RWPE2 (cell line): ENCODE measurements at regions not wholly inside any gene's neighbourhood (a gene's known extent, or its start where the extent isn't known, plus 50 kb on each side); places are given as distances from the start of the nearest gene placed in this dataset.

Source experiments
- ATAC-seq: fragments of 200-7000 bp; cut with Tn5 transposase; 3 replicates; pipeline ENCODE4 v1.9.1; 2021; ENCODE audit warnings: low read depth
- DNase-seq: peaks from one replicate; pipeline ENCODE4 v3.0.0-alpha.2; 2020; ENCODE audit warnings: low spot score
- H3K27ac ChIP-seq: fragments of 450-650 bp; 2 replicates; pipeline ENCODE4 v1.5.1; 2017; ENCODE audit warnings: mild to moderate bottlenecking; ENCODE audit not compliant: poor library complexity, severe bottlenecking
- H3K27me3 ChIP-seq: fragments of 250-450 bp; sonication (Bioruptor Pico); 2 replicates; pipeline ENCODE4 v1.5.1; 2021; ENCODE audit warnings: mild to moderate bottlenecking, moderate library complexity; ENCODE audit not compliant: insufficient read depth, poor library complexity, severe bottlenecking
- H3K36me3 ChIP-seq: fragments of 250-450 bp; sonication (Bioruptor Pico); 2 replicates; pipeline ENCODE4 v1.5.1; 2020; ENCODE audit warnings: low read depth, mild to moderate bottlenecking, moderate library complexity
- H3K4me1 ChIP-seq: fragments of 250-450 bp; sonication (Bioruptor Pico); 2 replicates; pipeline ENCODE4 v1.5.1; 2021; ENCODE audit warnings: mild to moderate bottlenecking, moderate library complexity; ENCODE audit not compliant: insufficient read depth, poor library complexity, severe bottlenecking
- H3K4me3 ChIP-seq: fragments of 250-450 bp; sonication (Bioruptor Pico); 2 replicates; pipeline ENCODE4 v1.5.1; 2021; ENCODE audit warnings: mild to moderate bottlenecking, moderate library complexity; ENCODE audit not compliant: severe bottlenecking
- H3K9me3 ChIP-seq: fragments of 250-450 bp; sonication (Bioruptor Pico); 2 replicates; pipeline ENCODE4 v1.5.1; 2021; ENCODE audit warnings: mild to moderate bottlenecking, moderate library complexity; ENCODE audit not compliant: severe bottlenecking
- CTCF ChIP-seq: fragments of 450-650 bp; IDR thresholded peaks from one replicate; pipeline ENCODE4 v1.5.1; 2017; ENCODE audit warnings: mild to moderate bottlenecking, moderate library complexity; ENCODE audit not compliant: poor library complexity, severe bottlenecking

- DNase-seq (no peak), ATAC-seq (no peak)
- Histone ChIP-seq H3K4me1 (no peaks in the 10 kb centered on the region), H3K4me3 (no peak overlapping the region), H3K27ac (no peak overlapping the region), H3K27me3 (no peaks in the 10 kb centered on the region), H3K36me3 (no peaks in the 10 kb centered on the region), H3K9me3 (no peaks in the 10 kb centered on the region)
- no peak for TF ChIP-seq CTCF
Observed at GRCh38 chr13:99648927-99649326, 147.7 kb downstream of the TM9SF2 start.

GRCh38 chr13:99648066-99648665 is 146.9 kb downstream of the TM9SF2 start:
- Histone ChIP-seq H3K4me1 (no peaks in the 10 kb centered on the region), H3K9me3 (no peaks in the 10 kb centered on the region), H3K36me3 (no peaks in the 10 kb centered on the region), H3K27me3 (no peaks in the 10 kb centered on the region), H3K27ac (no peak overlapping the region), H3K4me3 (no peak overlapping the region)
- TF ChIP-seq CTCF: no peak
- ATAC-seq: no peak
- DNase-seq: no peak

- no peak for ATAC-seq
- Histone ChIP-seq H3K9me3 (no peaks in the 10 kb centered on the region), H3K4me3 (no peak overlapping the region), H3K36me3 (no peaks in the 10 kb centered on the region), H3K27me3 (no peaks in the 10 kb centered on the region), H3K27ac (no peak overlapping the region), H3K4me1 (no peaks in the 10 kb centered on the region)
- no peak for DNase-seq
- TF ChIP-seq CTCF: no peak
Observed at GRCh38 chr13:99647596-99647985, 146.3 kb downstream of the TM9SF2 start.

GRCh38 chr13:99646866-99647595 is 145.8 kb downstream of the TM9SF2 start:
- ATAC-seq (no peak), DNase-seq (no peak)
- TF ChIP-seq CTCF: no peak
- H3K4me3 ChIP-seq: no peak overlapping the region
- no peak overlapping the region for H3K27ac ChIP-seq
- no peaks in the 10 kb centered on the region for H3K9me3 ChIP-seq
- no peaks in the 10 kb centered on the region for H3K27me3 ChIP-seq
- H3K4me1 ChIP-seq: no peaks in the 10 kb centered on the region
- H3K36me3 ChIP-seq: no peaks in the 10 kb centered on the region

GRCh38 chr13:99642841-99643240 is 141.6 kb downstream of the TM9SF2 start:
- no peak for TF ChIP-seq CTCF
- Histone ChIP-seq H3K4me3 (no peak overlapping the region), H3K27ac (no peak overlapping the region), H3K4me1 (no peaks in the 10 kb centered on the region), H3K36me3 (no peaks in the 10 kb centered on the region), H3K27me3 (no peaks in the 10 kb centered on the region), H3K9me3 (no peaks in the 10 kb centered on the region)
- ATAC-seq (no peak), DNase-seq (no peak)
